ENCODE measurements at regions not wholly inside any gene's neighbourhood (a gene's known extent, or its start where the extent isn't known, plus 50 kb on each side); places are given as distances from the start of the nearest gene placed in this dataset.
"Not testable (repeated sequence)": the region's sequence is repeated elsewhere in the genome, so short reads cannot be mapped to it uniquely, and the experiment has no call there.

GRCh38 chr2:109678724-109679201, 64.6 kb downstream of the SOWAHC start:
- H3K4me1 ChIP-seq (ENCODE audit: control insufficient read depth, insufficient read depth, low read length); H2AFZ ChIP-seq (replicated peaks; ENCODE audit: low read length, poor library complexity); H3K9me1 ChIP-seq (ENCODE audit: insufficient read depth, low read length); H2BK15ac ChIP-seq (ENCODE audit: low read depth, low read length); H3K4me2 ChIP-seq (ENCODE audit: low read depth, low read length); intact Hi-C loops (cut with micrococcal nuclease); H3K18ac ChIP-seq (ENCODE audit: low read depth, low read length); H3K27ac ChIP-seq (ENCODE audit: insufficient read depth, low read length); H4K20me1 ChIP-seq (ENCODE audit: insufficient read depth, low read length); H2AK9ac ChIP-seq (replicated peaks; ENCODE audit: low read depth, low read length, poor library complexity); H3K56ac ChIP-seq (ENCODE audit: extremely low read depth, insufficient read depth, low read length); H4K8ac ChIP-seq (ENCODE audit: low read depth in 2 of 2, low read length in 2 of 2); H4K91ac ChIP-seq (ENCODE audit: insufficient read depth, low read depth, low read length); H2BK20ac ChIP-seq (ENCODE audit: low read depth, low read length); H3K4me3 ChIP-seq (ENCODE audit: insufficient read depth, low read depth, low read length); H3K9ac ChIP-seq (ENCODE audit: low read depth, low read length); H3K4ac ChIP-seq (ENCODE audit: low read depth, low read length); H3K36me3 ChIP-seq (ENCODE audit: control insufficient read depth, insufficient read depth, low read length); H2BK120ac ChIP-seq (ENCODE audit: low read depth, low read length); dilution Hi-C loops (cut with HindIII; ENCODE audit: low sequenced_read_pairs, unreplicated experiment); H4K5ac ChIP-seq (ENCODE audit: low read depth, low read length); H2AK5ac ChIP-seq (ENCODE audit: low read depth, low read length); H3K14ac ChIP-seq (replicated peaks; ENCODE audit: low read depth, low read length); DNase-seq; in situ Hi-C loops (cut with MboI; ENCODE audit: low sequenced_read_pairs); H3K9me3 ChIP-seq (ENCODE audit: control insufficient read depth, insufficient read depth, low read length); H2BK5ac ChIP-seq (ENCODE audit: low read depth, low read length, poor library complexity, severe bottlenecking); POLR2A ChIA-PET (ENCODE audit: unreplicated experiment); ATAC-seq (ENCODE audit: low read depth); H3K79me1 ChIP-seq (ENCODE audit: low read depth in 1 of 2, low read length in 2 of 2); CTCF ChIA-PET; H3K23ac ChIP-seq (ENCODE audit: low read depth, low read length); BruUV-seq (replicated peaks): not testable (repeated sequence)
- H3K27me3 ChIP-seq (ENCODE audit: control insufficient read depth, insufficient read depth, low read length): peaks cover 46% of the 10 kb centered on the region
- WGBS, 2 experiments (ENCODE audit: extremely low coverage in 2 of 2, insufficient read length in 1 of 2): 80% methylated on average over 1 of the region's 10 CpGs; no CpG with 5 or more reads in 1 of the 2 experiments

All from IMR-90 (cell line).